ENCODE measurements at regions not wholly inside any gene's neighbourhood (a gene's known extent, or its start where the extent isn't known, plus 50 kb on each side); places are given as distances from the start of the nearest gene placed in this dataset.
"Not testable (repeated sequence)": the region's sequence is repeated elsewhere in the genome, so short reads cannot be mapped to it uniquely, and the experiment has no call there.

DNA sequence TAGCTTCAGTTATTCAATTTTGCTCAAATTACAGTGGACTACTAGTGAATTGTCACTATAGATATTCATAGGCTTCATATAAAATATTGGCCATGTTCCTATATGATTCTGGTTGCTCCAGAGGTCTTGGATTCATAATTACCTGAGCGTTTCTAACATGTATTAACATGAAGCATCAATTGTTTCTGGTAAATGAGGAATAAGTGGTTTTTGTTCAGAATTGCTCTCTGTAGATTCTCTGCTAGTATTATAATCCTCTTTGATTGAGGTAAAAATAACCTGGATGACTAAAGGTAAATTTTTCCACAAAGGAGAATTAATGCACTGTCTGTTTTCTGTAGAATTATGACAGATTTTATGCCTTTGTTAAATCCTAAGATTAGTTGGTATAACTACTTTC, 258.1 kb upstream of the CNTN6 start:
- DNase-seq, result no peak

DNA sequence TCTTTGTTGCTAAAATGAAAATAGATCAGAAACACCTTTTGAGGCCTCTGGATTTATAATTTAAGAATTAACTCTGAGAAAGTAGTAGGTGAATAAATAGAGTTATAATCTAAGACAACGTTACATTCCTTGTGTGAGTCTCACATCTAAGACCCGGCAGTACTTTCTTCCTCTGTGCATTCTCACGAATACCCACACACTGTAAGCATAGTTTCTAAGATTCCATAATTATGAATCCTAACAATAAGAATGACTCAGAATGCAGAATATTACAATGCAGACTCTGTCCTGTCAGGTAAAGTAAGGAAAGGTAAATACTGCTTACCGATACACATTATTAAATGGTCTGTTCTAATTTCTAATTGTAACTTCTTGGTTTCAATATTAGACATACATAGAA, 257.7 kb upstream of the CNTN6 start:
- no peak for DNase-seq

GRCh38 chr3:839981-840380, 252.8 kb upstream of the CNTN6 start:
- no peak for DNase-seq

DNA sequence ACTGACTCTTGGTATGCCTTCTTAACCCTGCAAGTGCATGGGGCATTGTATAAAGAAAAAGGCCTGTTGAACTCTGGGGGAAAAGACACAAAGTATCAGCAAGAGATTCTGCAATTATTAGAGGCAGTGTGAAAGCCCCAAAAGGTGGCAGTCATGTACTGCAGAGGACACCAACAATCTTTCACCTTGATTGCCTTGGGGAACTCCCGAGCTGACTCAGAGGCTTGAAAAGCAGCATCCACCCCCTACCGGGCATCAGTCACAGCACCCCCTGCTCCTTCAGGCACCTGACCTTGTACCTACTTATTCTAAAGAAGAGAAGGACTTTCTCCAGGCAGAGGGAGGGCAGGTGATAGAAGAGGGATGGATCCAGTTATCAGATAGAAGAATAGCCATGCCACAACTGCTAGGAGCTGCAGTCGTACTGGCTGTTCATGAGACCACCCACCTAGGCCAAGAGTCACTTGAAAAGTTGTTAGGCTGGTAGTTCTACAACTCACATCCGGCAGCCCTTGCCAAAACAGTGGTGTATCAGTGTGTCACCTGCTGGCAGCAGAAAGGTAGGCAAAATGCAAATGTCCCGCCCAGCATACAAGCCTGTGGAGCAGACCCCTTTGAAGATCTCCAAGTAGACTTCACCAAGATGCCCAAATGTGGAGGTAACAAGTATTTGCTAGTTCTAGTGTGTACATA, 241.6 kb upstream of the CNTN6 start:
- DNase-seq, result no peak

- no peak for DNase-seq
These were observed 240.8 kb upstream of the CNTN6 start for GRCh38 chr3:852033-852432.

- no peak for DNase-seq
These were observed 239.3 kb upstream of the CNTN6 start for GRCh38 chr3:853489-853888.

DNA sequence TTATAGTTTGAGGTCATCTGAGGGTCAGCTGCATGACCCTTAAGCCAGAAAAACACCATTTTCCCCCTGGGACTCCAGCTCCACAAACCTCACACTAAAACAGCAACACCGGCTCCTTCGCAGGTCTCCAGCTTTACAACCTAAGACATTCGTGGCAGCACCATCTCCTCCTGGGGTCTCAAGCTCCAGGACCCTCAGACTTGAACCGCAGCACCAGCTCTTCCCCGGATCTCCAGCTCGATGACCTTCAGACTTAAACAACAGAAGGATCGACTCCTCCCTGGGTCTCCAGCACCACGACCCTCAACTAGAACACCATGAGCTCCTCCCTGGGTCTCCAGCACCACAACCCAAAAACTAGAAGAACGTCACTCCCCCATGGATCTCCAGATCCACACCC, 233.7 kb upstream of the CNTN6 start:
- no peak for DNase-seq

DNA sequence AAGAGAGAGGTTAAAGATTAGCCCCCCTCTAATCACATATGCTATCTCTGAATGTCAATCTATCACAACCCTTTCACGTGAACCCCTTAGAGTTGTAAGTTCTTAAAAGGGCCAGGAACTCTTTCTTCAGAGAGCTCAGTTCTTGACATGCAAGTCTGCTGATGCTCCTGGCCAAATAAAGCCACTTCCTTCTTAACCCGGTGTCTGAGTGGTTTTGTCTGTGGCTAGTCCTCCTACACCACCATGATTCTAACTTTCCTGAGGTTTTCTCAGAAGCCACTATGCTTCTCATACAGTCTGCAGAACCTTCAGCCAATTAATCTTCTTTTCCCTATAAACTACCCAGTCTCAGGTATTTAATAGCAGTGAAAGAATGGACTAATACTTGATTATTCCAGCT, 231.1 kb upstream of the CNTN6 start:
- DNase-seq, result no peak

DNA sequence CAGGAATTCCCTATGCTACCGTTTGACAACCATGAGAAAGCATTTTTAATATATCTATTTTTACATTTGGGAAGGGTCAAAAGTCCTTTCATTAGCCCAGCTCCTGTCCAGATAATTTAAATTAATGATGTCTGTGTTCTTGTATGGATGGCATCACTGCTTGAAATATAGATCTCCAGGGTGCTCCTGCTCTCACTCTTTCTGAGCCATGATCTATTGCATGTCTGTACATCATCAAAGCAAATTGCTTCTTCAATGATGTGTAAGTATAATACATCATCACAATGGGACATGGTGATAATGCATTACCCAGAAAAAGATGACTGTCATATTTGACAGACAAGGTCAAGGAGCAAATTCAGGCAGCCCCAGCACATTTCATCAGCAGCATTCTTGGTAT, 223.6 kb upstream of the CNTN6 start:
- no peak for DNase-seq

DNA sequence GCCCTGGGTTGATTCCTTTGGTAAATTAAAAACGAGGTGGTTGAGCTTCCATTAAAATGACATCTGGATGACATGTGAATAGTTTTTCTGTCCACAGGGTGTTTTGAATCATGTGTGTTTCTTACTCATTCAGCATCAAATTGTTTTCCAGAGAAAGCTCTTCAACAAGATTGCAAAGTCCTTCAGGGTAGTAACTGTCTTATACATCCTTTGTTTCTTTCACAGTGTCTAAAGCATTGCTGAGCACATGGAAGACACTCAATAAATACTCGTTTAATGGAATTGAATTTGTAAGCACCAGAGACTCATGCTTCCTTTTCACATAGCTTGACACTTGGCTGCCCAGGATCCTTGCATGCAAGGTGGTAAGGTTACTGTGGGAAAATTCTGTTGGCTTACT, 223.1 kb upstream of the CNTN6 start:
- no peak for DNase-seq

DNA sequence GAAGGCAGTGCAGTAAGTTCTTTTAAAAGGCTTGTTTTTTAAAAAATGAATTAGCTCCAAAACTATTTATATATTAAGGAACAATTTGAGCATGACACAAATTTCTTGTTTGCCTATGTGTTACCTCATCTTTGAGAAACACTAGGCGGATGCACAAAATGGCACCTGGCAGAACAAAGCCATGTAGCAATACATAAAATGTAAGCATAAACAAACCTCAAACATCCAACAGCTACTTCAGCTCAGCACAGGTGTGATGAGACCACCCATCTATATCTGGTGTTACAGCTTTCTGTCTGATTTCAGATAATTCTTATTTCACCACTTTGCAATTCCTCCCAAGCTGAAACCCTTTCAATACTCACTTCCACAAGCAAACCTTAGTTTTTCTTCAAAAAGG, 221.2 kb upstream of the CNTN6 start:
- DNase-seq, result no peak

- DNase-seq, result no peak
These were observed 215.8 kb upstream of the CNTN6 start for GRCh38 chr3:877001-877400.

DNA sequence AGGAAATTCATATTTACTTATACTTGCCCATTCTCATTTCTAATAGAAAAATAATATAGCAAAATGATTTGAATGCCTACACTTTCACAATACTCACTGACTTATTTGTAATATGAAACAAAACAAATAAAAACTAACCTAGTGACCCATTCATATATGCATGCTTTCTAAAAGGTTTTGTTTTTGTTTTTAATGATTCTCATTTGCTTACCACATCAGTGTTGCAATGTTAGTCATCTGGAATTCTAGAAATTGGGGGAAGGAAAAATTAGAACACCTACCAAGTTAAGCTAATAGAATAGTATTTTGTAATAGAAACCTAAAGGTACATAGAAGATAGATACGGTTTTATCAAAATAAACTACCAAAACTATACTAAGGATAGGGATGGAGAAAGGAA, 214.1 kb upstream of the CNTN6 start:
- DNase-seq, result no peak

DNA sequence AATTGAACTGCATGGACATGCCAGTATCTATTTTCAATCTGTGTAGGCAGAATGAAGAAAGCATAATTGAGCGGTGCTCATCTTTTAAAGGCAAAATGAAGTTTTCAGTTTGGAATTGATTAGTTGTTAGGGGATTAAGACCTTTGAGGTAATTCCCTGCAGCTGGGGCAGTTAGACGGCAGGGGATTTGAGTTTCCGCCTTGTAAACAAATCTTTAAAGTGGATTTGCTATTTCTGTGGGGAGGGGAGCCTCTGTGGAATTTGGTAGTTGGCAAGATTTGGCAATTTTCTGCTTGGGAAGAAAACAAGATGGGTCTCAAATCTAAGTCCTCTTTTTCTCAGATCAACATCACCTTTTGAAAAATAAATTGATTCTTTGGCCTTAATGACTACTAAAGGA, 212.5 kb upstream of the CNTN6 start:
- DNase-seq, result no peak

- DNase-seq, result no peak
These were observed 210.3 kb upstream of the CNTN6 start for GRCh38 chr3:882533-882932.

- no peak for DNase-seq
These were observed 190.7 kb upstream of the CNTN6 start for GRCh38 chr3:901953-902778.

- no peak for DNase-seq
These were observed 187.6 kb upstream of the CNTN6 start for GRCh38 chr3:905217-905616.

- no peak for DNase-seq
These were observed 186.1 kb upstream of the CNTN6 start for GRCh38 chr3:906739-907138.

- peak; percentile 14 for DNase-seq
These were observed 184.0 kb upstream of the CNTN6 start for GRCh38 chr3:908839-909238.

DNA sequence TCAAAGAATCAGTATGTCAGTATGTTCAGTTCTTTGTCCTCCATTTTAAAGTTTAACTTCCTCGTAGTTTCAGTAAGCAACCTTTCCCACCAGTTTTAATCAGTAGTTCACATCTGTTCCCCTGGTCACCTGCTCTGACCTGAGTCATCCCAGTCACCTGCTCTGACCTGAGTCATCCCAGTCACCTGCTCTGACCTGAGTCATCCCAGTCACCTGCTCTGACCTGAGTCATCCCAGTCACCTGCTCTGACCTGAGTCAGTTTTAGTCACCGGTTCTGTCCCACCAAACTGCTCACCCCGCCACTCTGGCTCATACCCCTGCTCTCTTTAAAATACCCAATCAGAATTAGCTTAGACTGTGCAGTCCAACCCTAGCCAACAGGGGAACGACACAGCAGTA, 180.1 kb upstream of the CNTN6 start:
- not testable (repeated sequence) for DNase-seq

GRCh38 chr3:923161-923910, 169.5 kb upstream of the CNTN6 start:
- no peak for DNase-seq

- no peak for DNase-seq
These were observed 162.0 kb upstream of the CNTN6 start for GRCh38 chr3:930866-931265.

- DNase-seq, result no peak
These were observed 159.5 kb upstream of the CNTN6 start for GRCh38 chr3:933326-933725.
